ENCODE measurements at regions not wholly inside any gene's neighbourhood (a gene's known extent, or its start where the extent isn't known, plus 50 kb on each side); places are given as distances from the start of the nearest gene placed in this dataset.
A peak's percentile ranks its signal among the peaks of the same experiment; 100 is the strongest.
"Not testable (repeated sequence)": the region's sequence is repeated elsewhere in the genome, so short reads cannot be mapped to it uniquely, and the experiment has no call there.

DNA sequence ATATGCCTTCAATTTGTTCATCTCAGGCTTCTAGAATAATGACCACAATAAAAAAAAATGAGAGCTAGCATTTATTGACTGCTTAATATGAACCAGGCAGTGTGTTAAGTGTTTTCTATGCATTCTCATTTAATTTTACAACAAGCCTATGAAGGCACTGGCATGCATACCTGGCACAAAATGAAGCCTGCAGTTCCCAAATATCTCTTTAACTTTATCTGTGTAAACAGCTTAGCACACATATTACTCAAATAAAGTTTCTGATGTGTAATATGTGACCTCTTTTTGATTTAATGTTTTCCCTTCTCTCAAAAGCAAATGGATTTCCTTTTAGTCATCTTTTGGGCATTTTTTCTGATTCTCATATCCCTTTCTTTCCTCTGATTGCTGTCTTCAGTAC lies 671.8 kb downstream of the PCDH7 start:
- no peak for DNase-seq

DNA sequence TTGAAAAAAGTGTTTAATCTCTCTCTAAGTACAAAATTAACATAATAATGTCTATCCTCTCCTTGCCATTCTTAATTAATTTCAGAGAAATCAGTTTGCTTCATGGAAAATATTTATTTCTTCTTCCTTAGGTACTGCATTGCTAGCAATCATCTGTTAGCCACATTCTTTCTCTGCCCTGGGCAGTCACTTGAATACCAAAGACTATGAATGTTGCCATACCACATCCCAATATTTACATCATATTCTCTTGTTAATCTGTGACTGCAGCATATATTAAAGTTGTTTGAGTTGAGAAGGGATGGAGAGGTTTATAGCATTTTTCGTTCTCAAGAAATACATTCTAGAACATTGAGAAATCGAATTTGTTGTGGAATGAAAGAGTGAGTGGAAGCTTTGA lies 672.8 kb downstream of the PCDH7 start:
- no peak for DNase-seq

GRCh38 chr4:31408121-31408520 lies 688.0 kb downstream of the PCDH7 start:
- no peak for DNase-seq

- no peak for DNase-seq
Measured at GRCh38 chr4:31411565-31411964, 691.4 kb downstream of the PCDH7 start.

GRCh38 chr4:31415629-31416028 lies 695.5 kb downstream of the PCDH7 start:
- DNase-seq = no peak

- DNase-seq = no peak
Measured at GRCh38 chr4:31416498-31416897, 696.3 kb downstream of the PCDH7 start.

DNA sequence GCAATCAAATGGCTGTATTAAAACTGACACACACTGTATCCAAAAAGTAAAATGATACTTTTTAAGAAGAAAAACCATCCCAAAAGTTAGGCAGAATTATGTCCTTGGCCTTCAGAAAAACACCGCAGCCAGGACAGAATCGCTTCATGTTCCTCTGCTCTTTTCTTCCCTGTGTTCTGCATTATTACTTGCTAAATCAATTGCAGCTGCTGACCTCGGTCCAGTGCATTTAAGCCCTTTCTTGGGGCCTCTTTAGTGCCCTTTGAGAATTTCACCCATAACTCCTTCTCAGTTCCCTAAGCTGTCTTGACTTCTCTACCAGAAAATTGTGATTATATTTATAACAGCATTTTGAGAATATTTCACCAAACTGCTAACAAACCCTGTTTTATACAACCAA lies 696.9 kb downstream of the PCDH7 start:
- no peak for DNase-seq

- DNase-seq = no peak
Measured at GRCh38 chr4:31422006-31422405, 701.8 kb downstream of the PCDH7 start.

- no peak for DNase-seq
Measured at GRCh38 chr4:31427691-31428090, 707.5 kb downstream of the PCDH7 start.

GRCh38 chr4:31442236-31442635 lies 722.1 kb downstream of the PCDH7 start:
- peak; percentile 64 for DNase-seq

GRCh38 chr4:31445526-31445925 lies 725.4 kb downstream of the PCDH7 start:
- DNase-seq = no peak

DNA sequence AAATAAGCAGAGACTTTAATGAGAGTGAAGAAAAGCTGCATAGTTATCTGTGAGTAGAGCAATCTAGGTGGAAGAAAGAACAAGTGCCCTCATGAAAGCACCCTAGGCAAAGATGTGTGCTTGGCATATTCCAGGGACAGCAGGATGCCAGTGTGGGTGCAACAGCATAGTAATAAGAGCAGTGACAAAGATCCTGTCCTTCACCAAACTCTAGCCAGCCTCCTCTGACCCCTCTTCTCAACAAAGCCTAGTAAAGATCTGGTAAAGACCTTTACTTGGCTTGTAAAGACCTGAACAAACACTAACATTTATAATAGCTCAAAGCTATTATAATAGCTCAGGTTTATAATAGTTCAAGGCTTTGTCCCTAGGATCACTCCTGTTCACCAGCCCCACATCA lies 735.4 kb downstream of the PCDH7 start:
- DNase-seq = no peak

DNA sequence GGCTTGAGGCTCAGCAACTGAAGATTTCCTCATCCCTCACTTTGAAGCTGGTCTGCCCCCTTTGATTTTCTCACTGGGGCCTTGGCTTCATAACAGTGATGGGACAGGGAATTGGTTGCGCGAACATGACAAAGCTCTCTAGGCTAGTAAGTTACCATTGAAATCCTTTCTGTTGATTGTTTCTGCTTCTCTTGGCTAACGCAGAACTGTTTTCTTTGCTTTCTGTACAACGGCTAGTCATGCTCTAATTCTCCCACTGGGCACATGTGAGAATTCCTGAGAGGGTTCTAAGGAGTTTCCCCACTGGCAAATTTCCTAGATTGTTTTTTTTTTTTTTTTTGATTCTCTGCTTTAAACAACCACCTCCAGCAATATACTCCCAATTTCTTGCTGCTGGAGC lies 738.6 kb downstream of the PCDH7 start:
- no peak for DNase-seq

DNA sequence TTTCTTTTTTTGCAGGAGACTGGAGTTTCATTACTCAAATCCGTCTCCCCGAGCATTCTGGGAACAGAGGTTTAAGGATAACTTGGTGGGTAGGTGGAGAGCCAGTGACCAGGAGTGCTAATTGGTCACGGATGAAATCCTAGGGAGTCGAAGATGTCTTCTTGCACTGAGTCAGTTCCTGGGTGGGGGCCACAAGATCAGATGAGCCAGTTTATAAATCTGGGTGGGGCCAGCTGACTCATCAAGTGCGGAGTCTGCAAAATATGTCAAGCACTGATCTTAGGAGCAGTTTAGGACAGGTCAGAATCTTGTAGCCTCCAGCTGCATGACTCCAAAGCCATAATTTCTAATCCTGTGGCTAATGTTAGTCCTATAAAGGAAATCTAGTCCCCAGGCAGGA lies 741.3 kb downstream of the PCDH7 start:
- DNase-seq = no peak

- no peak for DNase-seq
Measured at GRCh38 chr4:31467781-31468180, 747.6 kb downstream of the PCDH7 start.

GRCh38 chr4:31474221-31474620 lies 754.1 kb downstream of the PCDH7 start:
- no peak for DNase-seq

DNA sequence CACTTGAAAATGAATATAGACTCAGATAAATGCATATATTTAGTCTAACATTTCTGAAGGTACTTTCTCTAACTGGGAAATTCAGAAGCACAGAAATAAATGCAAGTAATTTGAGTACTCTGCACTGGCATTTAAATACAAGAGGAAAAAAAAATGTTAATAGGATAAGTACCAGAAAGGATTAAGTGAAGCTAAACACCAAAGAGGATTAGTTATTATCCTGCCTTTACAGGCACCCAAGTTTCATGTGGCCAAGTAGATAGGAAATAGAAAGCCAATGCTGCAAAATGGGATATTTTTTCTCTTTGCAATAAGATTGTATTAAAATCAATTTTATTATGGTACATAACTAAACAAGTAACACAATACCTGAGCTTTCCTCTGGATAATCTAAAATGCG lies 762.5 kb downstream of the PCDH7 start:
- no peak for DNase-seq

DNA sequence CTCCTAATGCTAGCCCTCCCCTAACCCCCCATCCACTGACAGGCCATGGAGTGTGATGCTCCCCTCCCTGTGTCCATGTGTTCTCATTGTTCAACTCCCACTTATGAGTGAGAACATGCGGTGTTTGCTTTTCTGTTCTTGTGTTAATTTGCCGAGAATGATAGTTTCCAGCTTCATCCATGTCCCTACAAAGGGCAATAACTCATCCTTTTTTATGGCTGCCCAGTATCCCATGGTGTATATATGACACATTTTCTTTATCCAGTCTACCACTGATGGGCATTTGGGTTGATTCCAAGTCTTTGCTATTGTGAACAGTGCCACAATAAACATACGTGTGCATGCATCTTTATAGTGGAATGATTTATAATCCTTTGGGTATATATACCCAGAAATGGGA lies 779.0 kb downstream of the PCDH7 start:
- not testable (repeated sequence) for DNase-seq

DNA sequence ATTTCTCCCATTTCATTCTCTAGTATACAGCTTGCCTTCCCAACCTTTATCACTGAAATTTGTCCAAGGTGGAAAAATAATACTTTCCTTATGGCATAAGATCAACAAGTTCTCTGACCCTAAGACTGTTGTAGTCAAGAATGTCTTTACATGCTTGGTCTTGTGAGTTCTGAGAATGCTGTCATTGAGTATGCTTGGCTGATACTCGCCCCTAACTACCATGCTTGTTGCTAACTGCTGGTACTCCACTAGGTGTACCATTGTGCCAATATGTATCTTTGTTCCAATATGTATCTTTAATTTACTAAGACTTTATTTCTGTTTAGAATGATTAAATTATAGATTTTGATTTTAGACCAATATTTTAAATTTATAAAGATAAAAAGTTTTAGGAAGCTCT lies 796.4 kb downstream of the PCDH7 start:
- DNase-seq = no peak

- DNase-seq = no peak
Measured at GRCh38 chr4:31518796-31519250, 798.7 kb downstream of the PCDH7 start.

DNA sequence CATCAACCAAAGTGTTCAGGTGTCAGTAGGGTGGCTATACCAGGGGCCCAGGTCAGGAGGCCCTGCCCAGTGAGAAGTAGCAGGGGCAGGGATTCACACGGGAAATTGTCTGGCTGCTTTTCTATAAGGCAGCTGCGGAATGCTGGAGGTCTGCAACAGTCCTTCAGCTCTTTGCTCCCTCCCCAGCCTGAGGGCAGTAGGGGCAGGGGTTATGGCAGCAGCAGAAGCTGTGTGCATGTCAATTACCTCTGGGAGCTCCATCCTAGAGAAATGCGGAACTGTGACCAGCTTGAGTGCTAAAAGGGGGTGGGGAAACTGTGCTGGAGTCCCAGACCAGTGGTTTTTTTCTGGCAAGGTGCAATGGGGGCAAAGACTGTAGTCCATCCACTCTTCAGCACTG lies 810.4 kb downstream of the PCDH7 start:
- DNase-seq = peak; percentile 95

GRCh38 chr4:31538877-31539276 lies 818.7 kb downstream of the PCDH7 start:
- no peak for DNase-seq

DNA sequence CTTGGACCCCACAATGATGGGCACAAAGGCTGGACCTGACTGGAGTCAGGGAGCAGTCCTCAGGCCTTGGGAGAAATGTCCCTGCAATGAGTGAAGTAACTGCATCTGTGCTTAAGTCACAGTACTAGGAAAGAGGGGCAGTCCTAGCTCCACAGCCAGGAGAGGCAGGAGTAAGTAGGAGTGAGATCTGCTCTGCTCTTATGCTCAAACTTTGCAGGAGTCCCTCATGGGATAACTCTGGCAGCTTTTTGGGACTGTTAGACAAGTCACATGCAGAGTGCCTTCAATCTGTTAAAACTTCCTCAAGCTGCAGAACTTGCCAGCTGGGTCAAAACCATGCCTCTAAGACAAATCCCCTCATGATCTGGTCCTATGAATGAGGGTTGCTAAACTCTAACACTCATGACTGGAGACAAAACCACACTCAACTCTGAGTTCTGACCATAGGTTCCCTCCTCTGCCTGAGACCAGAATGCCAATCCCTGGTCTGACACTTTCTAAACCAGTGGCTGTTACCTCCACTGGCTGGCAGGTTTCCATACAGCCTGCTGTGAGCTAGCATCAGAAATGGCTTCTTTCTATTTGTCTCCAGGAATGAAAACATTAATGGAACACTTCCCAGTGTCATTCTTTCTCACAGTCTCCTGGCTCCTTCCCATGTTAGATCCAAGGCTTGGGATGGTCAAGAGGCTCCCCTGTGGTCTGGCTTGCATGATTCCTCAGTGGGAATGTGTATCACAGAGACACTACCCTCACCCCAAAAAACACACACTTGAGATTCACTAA lies 819.3 kb downstream of the PCDH7 start:
- no peak for DNase-seq

- no peak for DNase-seq
Measured at GRCh38 chr4:31545330-31545729, 825.2 kb downstream of the PCDH7 start.

- DNase-seq = no peak
Measured at GRCh38 chr4:31545755-31546154, 825.6 kb downstream of the PCDH7 start.

Data from islet precursor cell (in vitro differentiated cells).